RWPE2 (cell line): ENCODE measurements at regions not wholly inside any gene's neighbourhood (a gene's known extent, or its start where the extent isn't known, plus 50 kb on each side); places are given as distances from the start of the nearest gene placed in this dataset.
A peak's percentile ranks its signal among the peaks of the same experiment; 100 is the strongest.

Experiments used
- ATAC-seq: fragments of 200-7000 bp; cut with Tn5 transposase; 3 replicates; pipeline ENCODE4 v1.9.1; 2021; ENCODE audit warnings: low read depth
- DNase-seq: peaks from one replicate; pipeline ENCODE4 v3.0.0-alpha.2; 2020; ENCODE audit warnings: low spot score
- H3K27ac ChIP-seq: fragments of 450-650 bp; 2 replicates; pipeline ENCODE4 v1.5.1; 2017; ENCODE audit warnings: mild to moderate bottlenecking; ENCODE audit not compliant: poor library complexity, severe bottlenecking
- H3K27me3 ChIP-seq: fragments of 250-450 bp; sonication (Bioruptor Pico); 2 replicates; pipeline ENCODE4 v1.5.1; 2021; ENCODE audit warnings: mild to moderate bottlenecking, moderate library complexity; ENCODE audit not compliant: insufficient read depth, poor library complexity, severe bottlenecking
- H3K36me3 ChIP-seq: fragments of 250-450 bp; sonication (Bioruptor Pico); 2 replicates; pipeline ENCODE4 v1.5.1; 2020; ENCODE audit warnings: low read depth, mild to moderate bottlenecking, moderate library complexity
- H3K4me1 ChIP-seq: fragments of 250-450 bp; sonication (Bioruptor Pico); 2 replicates; pipeline ENCODE4 v1.5.1; 2021; ENCODE audit warnings: mild to moderate bottlenecking, moderate library complexity; ENCODE audit not compliant: insufficient read depth, poor library complexity, severe bottlenecking
- H3K4me3 ChIP-seq: fragments of 250-450 bp; sonication (Bioruptor Pico); 2 replicates; pipeline ENCODE4 v1.5.1; 2021; ENCODE audit warnings: mild to moderate bottlenecking, moderate library complexity; ENCODE audit not compliant: severe bottlenecking
- H3K9me3 ChIP-seq: fragments of 250-450 bp; sonication (Bioruptor Pico); 2 replicates; pipeline ENCODE4 v1.5.1; 2021; ENCODE audit warnings: mild to moderate bottlenecking, moderate library complexity; ENCODE audit not compliant: severe bottlenecking
- TF ChIP-seq, protein P1 (sequence below): fragments of 450-650 bp; IDR thresholded peaks from one replicate; pipeline ENCODE4 v1.5.1; 2017; ENCODE audit warnings: mild to moderate bottlenecking, moderate library complexity; ENCODE audit not compliant: poor library complexity, severe bottlenecking

DNA sequence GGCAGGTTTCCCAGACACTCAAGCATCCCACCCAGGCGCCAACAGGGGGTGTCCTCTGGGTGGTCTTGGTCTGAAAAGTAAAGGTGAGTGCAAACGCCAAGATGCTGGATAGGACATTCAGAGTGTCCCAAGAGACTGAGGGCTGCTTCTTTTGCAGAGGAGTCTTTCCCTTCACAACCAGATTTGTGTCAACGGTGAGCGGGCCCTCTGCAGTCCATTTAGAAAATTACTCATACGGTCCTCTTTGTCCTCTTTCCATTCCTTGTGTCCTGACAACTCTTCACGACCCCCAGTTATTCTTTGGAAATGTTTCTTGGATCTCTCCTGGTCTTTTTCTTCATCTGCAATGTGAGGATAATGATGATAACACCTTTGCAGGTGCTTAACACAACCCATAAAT, 257.8 kb downstream of the CDC5L start:
- Histone ChIP-seq H3K9me3 (no peaks in the 10 kb centered on the region), H3K4me3 (no peak overlapping the region), H3K4me1 (peaks cover 9% of the 10 kb centered on the region), H3K27me3 (no peaks in the 10 kb centered on the region), H3K36me3 (no peaks in the 10 kb centered on the region), H3K27ac (no peak overlapping the region)
- ATAC-seq (no peak), DNase-seq (no peak)
- TF ChIP-seq, protein P1, sequence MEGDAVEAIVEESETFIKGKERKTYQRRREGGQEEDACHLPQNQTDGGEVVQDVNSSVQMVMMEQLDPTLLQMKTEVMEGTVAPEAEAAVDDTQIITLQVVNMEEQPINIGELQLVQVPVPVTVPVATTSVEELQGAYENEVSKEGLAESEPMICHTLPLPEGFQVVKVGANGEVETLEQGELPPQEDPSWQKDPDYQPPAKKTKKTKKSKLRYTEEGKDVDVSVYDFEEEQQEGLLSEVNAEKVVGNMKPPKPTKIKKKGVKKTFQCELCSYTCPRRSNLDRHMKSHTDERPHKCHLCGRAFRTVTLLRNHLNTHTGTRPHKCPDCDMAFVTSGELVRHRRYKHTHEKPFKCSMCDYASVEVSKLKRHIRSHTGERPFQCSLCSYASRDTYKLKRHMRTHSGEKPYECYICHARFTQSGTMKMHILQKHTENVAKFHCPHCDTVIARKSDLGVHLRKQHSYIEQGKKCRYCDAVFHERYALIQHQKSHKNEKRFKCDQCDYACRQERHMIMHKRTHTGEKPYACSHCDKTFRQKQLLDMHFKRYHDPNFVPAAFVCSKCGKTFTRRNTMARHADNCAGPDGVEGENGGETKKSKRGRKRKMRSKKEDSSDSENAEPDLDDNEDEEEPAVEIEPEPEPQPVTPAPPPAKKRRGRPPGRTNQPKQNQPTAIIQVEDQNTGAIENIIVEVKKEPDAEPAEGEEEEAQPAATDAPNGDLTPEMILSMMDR = no peak

DNA sequence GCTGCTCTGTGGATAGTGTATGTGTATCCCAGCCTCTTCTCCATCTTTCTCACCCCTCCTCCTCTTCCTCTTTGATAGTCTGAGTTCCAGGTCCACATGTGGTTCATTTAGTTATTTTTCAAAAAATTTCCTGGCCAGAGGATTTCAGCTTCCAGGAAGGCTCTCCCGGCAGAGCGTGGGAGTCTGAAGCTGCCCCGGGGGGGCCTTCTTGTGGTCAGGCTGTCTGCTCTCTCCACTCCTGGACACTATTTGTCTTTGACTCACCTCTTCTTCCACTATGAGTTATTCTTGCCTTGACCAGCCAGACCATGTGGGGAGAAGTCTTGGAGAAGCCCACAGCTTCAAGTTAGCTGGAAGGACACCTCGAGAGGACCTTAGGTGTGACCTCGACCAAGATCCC, 258.8 kb downstream of the CDC5L start:
- TF ChIP-seq, protein P1 = no peak
- Histone ChIP-seq H3K4me3 (no peak overlapping the region), H3K27me3 (no peaks in the 10 kb centered on the region), H3K27ac (no peak overlapping the region), H3K9me3 (no peaks in the 10 kb centered on the region), H3K36me3 (no peaks in the 10 kb centered on the region), H3K4me1 (peaks cover 15% of the 10 kb centered on the region)
- DNase-seq (no peak), ATAC-seq (no peak)

DNA sequence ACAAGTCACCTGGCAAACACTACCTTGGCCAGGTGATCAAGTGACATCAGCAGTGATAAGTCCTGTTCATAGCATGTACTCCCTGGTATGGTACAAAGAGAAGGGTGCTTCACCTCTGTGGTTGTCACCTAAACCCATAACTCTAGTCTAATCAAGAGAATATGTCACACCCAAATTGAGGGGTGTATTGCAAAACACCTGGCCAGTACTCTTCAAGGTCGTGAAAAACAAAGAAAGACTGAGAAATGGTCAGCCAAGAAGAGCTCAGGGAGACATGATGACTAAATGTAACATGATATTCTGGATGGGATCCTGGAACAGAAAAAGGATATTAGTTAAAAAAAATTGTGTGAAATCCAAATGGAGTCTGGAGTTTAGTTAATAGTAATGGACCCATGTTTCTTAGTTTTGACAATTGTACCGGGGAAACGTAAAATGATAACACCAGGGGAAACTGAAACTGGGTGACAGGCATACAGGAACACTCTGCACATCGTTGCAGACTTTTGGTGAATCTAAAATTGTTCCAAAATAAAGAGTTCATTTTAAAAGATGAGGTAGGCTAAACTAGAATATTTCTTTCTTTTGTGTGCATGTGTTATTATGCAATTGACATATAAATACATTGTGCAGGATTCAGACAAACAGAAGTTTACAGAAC, 262.0 kb downstream of the CDC5L start:
- H3K27ac ChIP-seq = no peak overlapping the region

DNA sequence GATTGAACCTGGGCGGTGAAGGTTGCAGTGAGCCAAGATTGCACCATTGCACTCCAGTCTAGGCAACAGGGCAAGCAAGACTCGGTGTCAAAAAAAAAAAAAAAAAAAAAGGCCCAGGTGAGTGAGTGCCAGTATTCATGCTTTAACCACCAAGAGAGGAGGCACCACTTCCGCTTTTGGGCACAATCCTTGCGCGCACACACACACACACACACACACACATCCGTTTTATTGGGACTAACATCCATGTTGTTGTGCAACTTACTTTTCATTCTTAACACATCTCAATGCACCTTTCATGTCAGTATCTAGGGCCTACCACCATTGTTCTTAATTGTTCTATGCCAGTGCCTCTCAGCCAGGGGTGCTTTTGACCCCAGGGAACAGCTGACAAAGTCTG, 263.0 kb downstream of the CDC5L start:
- TF ChIP-seq, protein P1 = no peak
- DNase-seq = no peak
- Histone ChIP-seq H3K4me1 (peaks cover 15% of the 10 kb centered on the region), H3K27ac (no peak overlapping the region), H3K27me3 (no peaks in the 10 kb centered on the region), H3K36me3 (no peaks in the 10 kb centered on the region), H3K9me3 (no peaks in the 10 kb centered on the region), H3K4me3 (no peak overlapping the region)
- ATAC-seq = no peak

More for the DNA sequence above, 262.0 kb downstream of the CDC5L start:
- DNase-seq = no peak
- no peaks in the 10 kb centered on the region for H3K36me3 ChIP-seq
- H3K4me3 ChIP-seq = no peak overlapping the region
- no peaks in the 10 kb centered on the region for H3K27me3 ChIP-seq
- H3K4me1 ChIP-seq = peaks cover 15% of the 10 kb centered on the region
- ATAC-seq = peak; percentile 65
- H3K9me3 ChIP-seq = no peaks in the 10 kb centered on the region
- TF ChIP-seq, protein P1 = no peak

- no peak for DNase-seq
Measured at GRCh38 chr6:44650947-44651346, 263.4 kb downstream of the CDC5L start.

More at GRCh38 chr6:44650947-44651346, 263.4 kb downstream of the CDC5L start:
- no peak overlapping the region for H3K4me3 ChIP-seq
- TF ChIP-seq, protein P1 = no peak
- no peaks in the 10 kb centered on the region for H3K27me3 ChIP-seq
- H3K4me1 ChIP-seq = peaks cover 15% of the 10 kb centered on the region
- no peaks in the 10 kb centered on the region for H3K9me3 ChIP-seq
- H3K27ac ChIP-seq = no peak overlapping the region
- peak; percentile 81 for ATAC-seq
- no peaks in the 10 kb centered on the region for H3K36me3 ChIP-seq
